Fibroblast of lung (primary cell): ENCODE measurements at regions not wholly inside any gene's neighbourhood (a gene's known extent, or its start where the extent isn't known, plus 50 kb on each side); places are given as distances from the start of the nearest gene placed in this dataset.
"Not testable (repeated sequence)": the region's sequence is repeated elsewhere in the genome, so short reads cannot be mapped to it uniquely, and the experiment has no call there.

Source experiments
- EZH2 ChIP-seq: IDR thresholded peaks from 2 replicates; pipeline ENCODE4 v1.5.1; 2012; ENCODE audit warnings: low read length, control low read depth, mild to moderate bottlenecking; ENCODE audit errors: missing control alignments
- TF ChIP-seq, protein P1 (sequence below), 2 donors: IDR thresholded peaks in 1 of 2; conservative IDR thresholded peaks in 1 of 2; 1 replicate in 1 of 2; 2 replicates in 1 of 2; pipeline ENCODE4 v1.5.1; 2011 to 2012; ENCODE audit warnings: low read length in 2 of 2, control low read depth in 1 of 2, inconsistent platforms in 1 of 2, low read depth in 1 of 2, mild to moderate bottlenecking in 1 of 2

DNA sequence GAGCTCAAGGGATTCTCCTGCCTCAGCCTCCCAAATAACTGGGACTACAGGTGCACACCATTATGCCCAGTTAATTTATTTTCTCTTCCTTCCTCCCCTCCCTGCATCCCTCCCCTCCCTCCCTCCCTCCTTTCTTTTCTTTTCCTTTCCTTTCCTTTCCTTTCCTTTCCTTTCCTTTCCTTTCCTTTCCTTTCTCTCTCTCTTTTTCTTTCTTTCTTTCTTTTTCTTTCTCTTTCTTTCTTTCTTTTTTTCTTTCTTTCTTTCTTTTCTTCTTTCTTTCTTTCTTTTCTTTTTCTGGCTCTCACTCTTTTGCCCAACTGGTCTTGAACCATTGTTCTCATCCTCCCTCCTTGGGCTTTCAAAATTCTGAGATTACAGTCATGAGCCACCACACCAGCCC lies 873.0 kb upstream of the KLHL1 start:
- TF ChIP-seq, protein P1, sequence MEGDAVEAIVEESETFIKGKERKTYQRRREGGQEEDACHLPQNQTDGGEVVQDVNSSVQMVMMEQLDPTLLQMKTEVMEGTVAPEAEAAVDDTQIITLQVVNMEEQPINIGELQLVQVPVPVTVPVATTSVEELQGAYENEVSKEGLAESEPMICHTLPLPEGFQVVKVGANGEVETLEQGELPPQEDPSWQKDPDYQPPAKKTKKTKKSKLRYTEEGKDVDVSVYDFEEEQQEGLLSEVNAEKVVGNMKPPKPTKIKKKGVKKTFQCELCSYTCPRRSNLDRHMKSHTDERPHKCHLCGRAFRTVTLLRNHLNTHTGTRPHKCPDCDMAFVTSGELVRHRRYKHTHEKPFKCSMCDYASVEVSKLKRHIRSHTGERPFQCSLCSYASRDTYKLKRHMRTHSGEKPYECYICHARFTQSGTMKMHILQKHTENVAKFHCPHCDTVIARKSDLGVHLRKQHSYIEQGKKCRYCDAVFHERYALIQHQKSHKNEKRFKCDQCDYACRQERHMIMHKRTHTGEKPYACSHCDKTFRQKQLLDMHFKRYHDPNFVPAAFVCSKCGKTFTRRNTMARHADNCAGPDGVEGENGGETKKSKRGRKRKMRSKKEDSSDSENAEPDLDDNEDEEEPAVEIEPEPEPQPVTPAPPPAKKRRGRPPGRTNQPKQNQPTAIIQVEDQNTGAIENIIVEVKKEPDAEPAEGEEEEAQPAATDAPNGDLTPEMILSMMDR (conservative IDR thresholded peaks at IDR 0.05 in 1 of 2, IDR thresholded peaks at IDR 0.05 in 1 of 2; ENCODE audit: low read depth in 1 of 2, low read length in 2 of 2) = not testable (repeated sequence)
- not testable (repeated sequence) for TF ChIP-seq EZH2
